ENCODE measurements at regions not wholly inside any gene's neighbourhood (a gene's known extent, or its start where the extent isn't known, plus 50 kb on each side); places are given as distances from the start of the nearest gene placed in this dataset.
A peak's percentile ranks its signal among the peaks of the same experiment; 100 is the strongest.
"Not testable (repeated sequence)": the region's sequence is repeated elsewhere in the genome, so short reads cannot be mapped to it uniquely, and the experiment has no call there.

DNA sequence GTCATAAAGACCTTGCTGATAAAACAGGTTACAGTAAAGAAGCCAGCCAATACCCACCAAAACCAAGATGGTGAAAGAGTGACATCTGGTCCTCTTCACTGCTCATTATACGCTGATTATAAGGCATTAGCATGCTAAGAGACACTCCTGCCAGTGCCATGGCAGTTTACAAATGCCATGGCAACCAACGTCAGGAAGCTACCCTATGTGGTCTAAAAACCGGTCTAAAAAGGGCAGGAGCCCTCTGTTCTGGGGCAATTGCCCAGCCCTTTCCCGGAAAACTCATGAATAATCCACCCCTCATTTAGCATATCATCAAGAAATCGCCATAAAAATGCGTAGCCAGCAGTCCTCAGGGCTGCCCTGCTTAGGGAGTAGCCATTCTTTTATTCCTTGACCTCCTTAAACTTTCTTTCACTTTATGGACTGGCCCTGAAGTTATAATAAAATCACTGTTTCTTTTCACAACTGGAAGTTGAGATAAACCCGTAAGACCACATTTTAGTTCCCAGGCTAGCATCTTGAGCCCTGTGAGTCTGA is 260.5 kb upstream of the FAT1 start:
- no peak for DNase-seq (ENCODE audit: extremely low spot score)
- TF ChIP-seq L3MBTL2 (conservative IDR thresholded peaks at IDR 0.05) (no peak), BHLHE40 (IDR thresholded peaks at IDR 0.05; ENCODE audit: borderline replicate concordance) (no peak), CTBP1 (IDR thresholded peaks at IDR 0.05; ENCODE audit: borderline replicate concordance) (no peak), SP1 (IDR thresholded peaks at IDR 0.05) (no peak), ZNF384 (IDR thresholded peaks at IDR 0.05) (no peak), FOXK2 (IDR thresholded peaks at IDR 0.05) (no peak), FOXM1 (IDR thresholded peaks at IDR 0.05; ENCODE audit: borderline replicate concordance) (no peak), TARDBP (IDR thresholded peaks at IDR 0.05) (no peak), ELF4 (IDR thresholded peaks at IDR 0.05) (no peak), LEF1 (IDR thresholded peaks at IDR 0.05; ENCODE audit: borderline replicate concordance) (no peak), ARNT (IDR thresholded peaks at IDR 0.05) (no peak), NFRKB (IDR thresholded peaks at IDR 0.05) (no peak), FOXA1 (IDR thresholded peaks at IDR 0.05) (no peak), HDGF (IDR thresholded peaks at IDR 0.05; ENCODE audit: borderline replicate concordance) (no peak)
- TF ChIP-seq, protein P1, sequence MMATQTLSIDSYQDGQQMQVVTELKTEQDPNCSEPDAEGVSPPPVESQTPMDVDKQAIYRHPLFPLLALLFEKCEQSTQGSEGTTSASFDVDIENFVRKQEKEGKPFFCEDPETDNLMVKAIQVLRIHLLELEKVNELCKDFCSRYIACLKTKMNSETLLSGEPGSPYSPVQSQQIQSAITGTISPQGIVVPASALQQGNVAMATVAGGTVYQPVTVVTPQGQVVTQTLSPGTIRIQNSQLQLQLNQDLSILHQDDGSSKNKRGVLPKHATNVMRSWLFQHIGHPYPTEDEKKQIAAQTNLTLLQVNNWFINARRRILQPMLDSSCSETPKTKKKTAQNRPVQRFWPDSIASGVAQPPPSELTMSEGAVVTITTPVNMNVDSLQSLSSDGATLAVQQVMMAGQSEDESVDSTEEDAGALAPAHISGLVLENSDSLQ (IDR thresholded peaks at IDR 0.05): no peak
- ChIA-PET CTCF (no interaction called here), POLR2A (no interaction called here)

DNA sequence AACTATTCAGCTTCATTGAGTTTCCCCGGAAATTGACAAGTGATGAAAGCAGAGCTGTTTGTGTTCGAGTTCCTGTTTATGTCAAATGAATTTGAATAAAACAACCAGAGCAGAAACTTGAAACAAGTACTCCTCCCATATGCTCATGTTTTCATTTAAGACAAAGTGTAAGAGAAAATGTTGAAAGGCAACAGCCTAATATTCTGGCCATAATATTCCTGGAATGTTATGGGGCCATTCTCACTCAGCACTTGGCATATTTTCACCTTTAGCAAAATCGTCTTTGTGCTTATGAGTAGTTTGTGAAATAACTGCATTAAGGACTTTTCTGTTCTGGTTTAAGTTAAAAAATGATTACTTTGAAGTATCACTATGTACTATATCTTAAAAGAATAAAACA is 276.0 kb upstream of the FAT1 start:
- no peak for DNase-seq (ENCODE audit: extremely low spot score)
- POLR2A ChIA-PET: no interaction called here
- TF ChIP-seq ELF4 (IDR thresholded peaks at IDR 0.05): no peak
- no peak for TF ChIP-seq HDGF (IDR thresholded peaks at IDR 0.05; ENCODE audit: borderline replicate concordance)
- no peak for TF ChIP-seq ZNF384 (IDR thresholded peaks at IDR 0.05)
- no peak for TF ChIP-seq BHLHE40 (IDR thresholded peaks at IDR 0.05; ENCODE audit: borderline replicate concordance)
- no peak for TF ChIP-seq ARNT (IDR thresholded peaks at IDR 0.05)
- TF ChIP-seq LEF1 (IDR thresholded peaks at IDR 0.05; ENCODE audit: borderline replicate concordance): no peak
- no peak for TF ChIP-seq TARDBP (IDR thresholded peaks at IDR 0.05)
- no peak for TF ChIP-seq FOXA1 (IDR thresholded peaks at IDR 0.05)
- no peak for TF ChIP-seq NFRKB (IDR thresholded peaks at IDR 0.05)
- no peak for TF ChIP-seq SUZ12 (IDR thresholded peaks at IDR 0.05)
- TF ChIP-seq L3MBTL2 (conservative IDR thresholded peaks at IDR 0.05): no peak
- TF ChIP-seq CTBP1 (IDR thresholded peaks at IDR 0.05; ENCODE audit: borderline replicate concordance): no peak
- no peak for TF ChIP-seq FOXM1 (IDR thresholded peaks at IDR 0.05; ENCODE audit: borderline replicate concordance)
- TF ChIP-seq, protein P1 (IDR thresholded peaks at IDR 0.05): no peak
- TF ChIP-seq SP1 (IDR thresholded peaks at IDR 0.05): no peak
- CTCF ChIA-PET: no interaction called here

DNA sequence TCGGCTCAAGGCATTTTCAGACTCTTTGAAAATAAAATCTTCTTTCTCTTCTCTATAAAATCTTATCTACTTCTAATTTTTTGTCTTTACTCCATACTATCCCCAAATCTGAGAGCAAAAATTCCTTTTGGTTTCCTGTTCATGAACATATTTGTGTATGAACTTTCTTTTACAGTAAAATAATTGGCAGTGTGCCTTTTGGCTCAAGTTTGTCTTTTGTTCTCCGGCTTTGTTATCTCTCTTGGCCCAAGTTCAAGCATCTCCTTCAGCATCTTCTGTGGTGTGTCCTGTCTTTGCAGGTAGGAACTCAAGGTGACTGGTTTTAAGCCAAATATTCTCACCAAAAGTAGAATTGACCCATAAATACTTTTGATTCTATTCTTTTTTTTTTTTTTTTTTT is 276.6 kb upstream of the FAT1 start:
- ChIA-PET CTCF (interaction anchor here (0.7 kb wide), 1 partner anchor 8 kb away, joined by 3 read pairs; no protein-coding TSS in a partner anchor), POLR2A (no interaction called here)
- no peak for DNase-seq (ENCODE audit: extremely low spot score)
- TF ChIP-seq NFRKB (IDR thresholded peaks at IDR 0.05) (no peak), HDGF (IDR thresholded peaks at IDR 0.05; ENCODE audit: borderline replicate concordance) (no peak), FOXK2 (IDR thresholded peaks at IDR 0.05) (no peak), FOXM1 (IDR thresholded peaks at IDR 0.05; ENCODE audit: borderline replicate concordance) (no peak), ZNF384 (IDR thresholded peaks at IDR 0.05) (no peak), BHLHE40 (IDR thresholded peaks at IDR 0.05; ENCODE audit: borderline replicate concordance) (no peak), LEF1 (IDR thresholded peaks at IDR 0.05; ENCODE audit: borderline replicate concordance) (no peak)
- TF ChIP-seq, protein P1 (IDR thresholded peaks at IDR 0.05): no peak

DNA sequence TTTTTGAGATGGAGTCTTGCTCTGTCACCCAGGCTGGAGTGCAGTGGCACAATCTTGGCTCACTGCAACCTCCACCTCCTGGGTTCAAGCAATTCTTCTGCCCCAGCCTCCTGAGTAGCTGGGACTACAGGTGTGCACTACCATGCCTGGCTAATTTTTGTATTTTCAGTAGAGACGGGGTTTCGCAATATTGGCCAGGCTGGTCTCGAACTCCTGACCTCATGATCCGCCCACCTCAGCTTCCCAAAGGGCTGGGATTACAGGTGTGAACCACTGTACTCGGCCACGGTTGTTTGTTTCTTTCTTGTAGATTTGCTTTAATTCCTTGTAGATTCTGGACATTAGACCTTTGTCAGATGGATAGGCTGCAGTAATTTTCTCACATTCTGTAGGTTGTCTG is 278.5 kb upstream of the FAT1 start:
- CTCF ChIA-PET; DNase-seq (ENCODE audit: extremely low spot score); POLR2A ChIA-PET: not testable (repeated sequence)

DNA sequence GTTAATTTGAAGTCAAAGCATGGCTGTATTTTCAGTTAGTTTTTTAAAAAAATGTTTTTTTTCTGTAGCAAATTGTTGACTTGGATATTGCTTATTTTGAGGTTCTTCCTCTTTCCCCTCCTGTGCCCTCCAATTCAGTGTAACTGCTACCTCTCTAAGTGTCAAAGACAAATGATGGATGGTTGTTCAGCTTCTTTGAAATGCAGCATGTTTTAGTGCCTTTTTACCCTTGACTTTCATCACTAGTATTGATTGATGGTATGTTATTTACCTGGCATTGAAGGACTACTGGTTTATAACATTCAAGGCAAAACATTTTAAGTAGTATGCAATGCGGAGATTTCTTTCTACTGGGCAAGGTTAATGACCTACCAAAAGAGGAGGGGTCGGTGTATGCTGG is 281.0 kb upstream of the FAT1 start:
- TF ChIP-seq SUZ12 (IDR thresholded peaks at IDR 0.05): no peak
- TF ChIP-seq TARDBP (IDR thresholded peaks at IDR 0.05): no peak
- no peak for TF ChIP-seq NFRKB (IDR thresholded peaks at IDR 0.05)
- TF ChIP-seq, protein P1 (IDR thresholded peaks at IDR 0.05): peak; percentile 77
- ChIA-PET POLR2A (no interaction called here), CTCF (no interaction called here)
- DNase-seq (ENCODE audit: extremely low spot score): no peak

DNA sequence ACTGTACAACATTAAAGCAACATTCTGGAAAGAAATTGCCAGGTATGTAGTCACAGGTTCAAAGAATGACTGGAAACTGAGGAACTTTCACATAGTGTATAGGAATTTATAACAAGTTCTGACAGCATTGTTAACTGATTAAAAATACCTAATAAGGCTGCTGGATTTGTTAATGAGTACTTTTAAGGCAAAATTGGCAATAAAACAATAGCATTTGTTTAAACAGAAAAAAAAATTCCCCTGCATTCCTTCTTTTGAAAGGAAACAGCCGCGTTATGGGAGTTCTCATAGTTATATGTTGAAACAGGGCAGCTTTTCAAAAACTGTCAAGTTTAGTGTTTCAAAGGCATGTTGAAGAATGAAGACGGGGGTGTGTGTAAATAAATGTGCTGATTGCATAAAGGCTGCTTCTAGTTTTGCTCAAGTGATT is 282.5 kb upstream of the FAT1 start:
- TF ChIP-seq LEF1 (IDR thresholded peaks at IDR 0.05; ENCODE audit: borderline replicate concordance) (no peak), SUZ12 (IDR thresholded peaks at IDR 0.05) (no peak), BHLHE40 (IDR thresholded peaks at IDR 0.05; ENCODE audit: borderline replicate concordance) (no peak), SP1 (IDR thresholded peaks at IDR 0.05) (no peak), ZNF384 (IDR thresholded peaks at IDR 0.05) (no peak)
- TF ChIP-seq, protein P1 (IDR thresholded peaks at IDR 0.05): no peak
- POLR2A ChIA-PET: no interaction called here
- CTCF ChIA-PET: no interaction called here
- no peak for DNase-seq (ENCODE audit: extremely low spot score)
